ENCODE measurements at regions not wholly inside any gene's neighbourhood (a gene's known extent, or its start where the extent isn't known, plus 50 kb on each side); places are given as distances from the start of the nearest gene placed in this dataset.

GRCh38 chr12:92408072-92408900, 262.6 kb upstream of the BTG1 start:
- TF ChIP-seq POLR2A (IDR thresholded peaks at IDR 0.05) (no peak), CTCF (IDR thresholded peaks at IDR 0.05) (peak in 2 of 6 experiments; percentile 17 to 37)

Data from thyroid gland (tissue), 4 donors.